Mononuclear cell (primary cell): ENCODE measurements at regions not wholly inside any gene's neighbourhood (a gene's known extent, or its start where the extent isn't known, plus 50 kb on each side); places are given as distances from the start of the nearest gene placed in this dataset.

ENCODE experiments used
- H3K27me3 ChIP-seq: 2 replicates; pipeline ENCODE4 v1.6.0; 2011; ENCODE audit warnings: low read length, control low read depth; ENCODE audit not compliant: insufficient read depth
- H3K4me1 ChIP-seq: 2 replicates; pipeline ENCODE4 v1.5.1; 2011; ENCODE audit warnings: mild to moderate bottlenecking, low read length, control low read depth; ENCODE audit not compliant: insufficient read depth
- H3K4me3 ChIP-seq: 2 replicates; pipeline ENCODE4 v1.5.1; 2011; ENCODE audit warnings: mild to moderate bottlenecking, low read length, moderate library complexity
- H3K9me3 ChIP-seq: 2 replicates; pipeline ENCODE4 v1.5.1; 2011; ENCODE audit warnings: low read depth, mild to moderate bottlenecking, control low read depth, low read length

DNA sequence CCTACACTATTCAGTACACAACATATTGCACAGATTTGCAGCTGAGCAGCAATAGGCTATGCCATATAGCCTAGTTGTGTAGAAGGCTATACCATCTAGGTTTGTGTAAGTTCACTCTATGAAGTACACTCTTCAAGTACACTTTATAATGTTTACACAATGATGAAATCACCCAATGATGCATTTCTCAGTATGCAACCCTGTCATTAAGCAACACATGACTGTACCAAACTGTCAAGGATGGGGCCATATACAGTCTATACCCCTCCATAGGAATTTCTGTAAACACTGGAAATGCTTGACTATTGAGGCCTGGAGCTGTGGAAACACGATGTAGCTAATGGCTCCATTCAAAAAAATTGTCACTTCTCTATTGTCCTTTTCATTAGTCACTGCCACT is 535.4 kb downstream of the EPM2A start:
- Histone ChIP-seq H3K27me3 (no peaks in the 10 kb centered on the region), H3K9me3 (no peaks in the 10 kb centered on the region), H3K4me3 (no peak overlapping the region), H3K4me1 (no peaks in the 10 kb centered on the region)

- H3K4me1 ChIP-seq, result no peaks in the 10 kb centered on the region
- H3K9me3 ChIP-seq, result no peaks in the 10 kb centered on the region
- no peaks in the 10 kb centered on the region for H3K27me3 ChIP-seq
- H3K4me3 ChIP-seq, result no peak overlapping the region
These were observed 531.0 kb downstream of the EPM2A start for GRCh38 chr6:145204301-145204700.

GRCh38 chr6:145206247-145206907 is 528.9 kb downstream of the EPM2A start:
- Histone ChIP-seq H3K4me1 (no peaks in the 10 kb centered on the region), H3K4me3 (no peak overlapping the region), H3K9me3 (no peaks in the 10 kb centered on the region), H3K27me3 (no peaks in the 10 kb centered on the region)

GRCh38 chr6:145208474-145208873 is 526.8 kb downstream of the EPM2A start:
- Histone ChIP-seq H3K9me3 (no peaks in the 10 kb centered on the region), H3K4me1 (no peaks in the 10 kb centered on the region), H3K4me3 (no peak overlapping the region), H3K27me3 (no peaks in the 10 kb centered on the region)

- no peaks in the 10 kb centered on the region for H3K9me3 ChIP-seq
- no peak overlapping the region for H3K4me3 ChIP-seq
- H3K27me3 ChIP-seq, result no peaks in the 10 kb centered on the region
- H3K4me1 ChIP-seq, result no peaks in the 10 kb centered on the region
These were observed 526.0 kb downstream of the EPM2A start for GRCh38 chr6:145209272-145209671.

DNA sequence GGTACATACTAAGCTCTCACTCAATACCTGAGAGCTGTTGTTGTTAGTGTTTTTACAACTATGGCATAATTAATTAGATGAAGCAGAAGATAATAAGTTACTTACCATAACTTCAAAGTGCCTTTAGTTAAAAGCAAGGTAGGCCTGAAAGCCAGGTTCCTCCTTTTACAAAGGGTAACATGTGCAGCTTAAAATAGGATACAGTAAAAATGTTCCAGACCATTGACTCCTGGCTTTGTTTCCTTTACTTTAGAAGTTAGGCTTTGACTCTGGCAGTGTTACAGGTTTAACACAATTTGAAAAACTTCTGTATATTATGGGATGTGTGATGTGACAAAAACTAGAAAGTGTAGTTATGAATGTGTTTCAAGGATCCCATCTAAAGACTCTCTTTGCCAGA is 522.5 kb downstream of the EPM2A start:
- H3K9me3 ChIP-seq, result no peaks in the 10 kb centered on the region
- H3K27me3 ChIP-seq, result peaks cover 2% of the 10 kb centered on the region
- no peaks in the 10 kb centered on the region for H3K4me1 ChIP-seq
- H3K4me3 ChIP-seq, result no peak overlapping the region

GRCh38 chr6:145213614-145214013 is 521.7 kb downstream of the EPM2A start:
- no peaks in the 10 kb centered on the region for H3K4me1 ChIP-seq
- peaks cover 2% of the 10 kb centered on the region for H3K27me3 ChIP-seq

DNA sequence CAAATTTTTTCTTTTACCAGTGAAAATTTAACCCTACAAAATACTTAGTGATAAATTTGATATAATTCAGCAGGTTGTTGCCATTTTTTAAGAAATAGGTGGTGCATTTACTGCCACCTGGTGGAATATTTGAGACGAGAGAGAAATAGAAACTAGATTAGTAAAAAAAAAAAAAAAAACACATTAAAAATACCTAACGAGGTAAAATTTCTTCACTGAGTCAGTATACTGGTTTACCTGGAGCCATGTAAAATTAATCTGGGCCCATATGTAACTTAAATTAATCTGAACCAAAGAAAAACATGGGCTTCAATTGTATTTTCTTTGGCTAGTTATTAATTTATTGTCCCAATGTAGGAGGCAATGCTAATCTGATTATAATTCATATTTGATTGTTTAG is 520.8 kb downstream of the EPM2A start:
- H3K27me3 ChIP-seq, result peaks cover 2% of the 10 kb centered on the region
- no peaks in the 10 kb centered on the region for H3K9me3 ChIP-seq
- H3K4me1 ChIP-seq, result no peaks in the 10 kb centered on the region
- H3K4me3 ChIP-seq, result no peak overlapping the region

More at GRCh38 chr6:145213614-145214013, 521.7 kb downstream of the EPM2A start:
- no peak overlapping the region for H3K4me3 ChIP-seq
- no peaks in the 10 kb centered on the region for H3K9me3 ChIP-seq

- no peaks in the 10 kb centered on the region for H3K9me3 ChIP-seq
- H3K4me3 ChIP-seq, result no peak overlapping the region
- H3K27me3 ChIP-seq, result no peaks in the 10 kb centered on the region
- no peaks in the 10 kb centered on the region for H3K4me1 ChIP-seq
These were observed 510.9 kb downstream of the EPM2A start for GRCh38 chr6:145224450-145224849.

DNA sequence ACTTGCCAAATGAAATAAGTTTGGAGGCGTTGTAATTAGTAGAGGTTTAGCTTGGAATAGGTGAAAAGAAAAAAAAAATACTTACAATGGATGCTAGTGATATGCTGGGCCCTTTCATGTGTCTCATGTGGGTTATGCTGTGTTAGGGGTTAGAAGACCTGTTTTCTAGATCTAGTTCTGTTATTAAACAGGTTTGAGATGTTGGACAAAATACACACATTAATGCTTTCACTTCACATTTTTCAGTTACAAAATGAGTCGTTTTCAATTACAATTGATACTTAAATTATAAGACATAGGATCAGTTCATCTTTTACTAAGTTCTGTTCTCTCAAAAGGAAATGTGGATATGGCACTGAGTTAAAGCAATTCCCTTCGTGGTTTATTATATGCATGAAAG is 509.8 kb downstream of the EPM2A start:
- Histone ChIP-seq H3K4me1 (no peaks in the 10 kb centered on the region), H3K9me3 (no peaks in the 10 kb centered on the region), H3K4me3 (no peak overlapping the region), H3K27me3 (no peaks in the 10 kb centered on the region)

- Histone ChIP-seq H3K9me3 (no peaks in the 10 kb centered on the region), H3K4me1 (no peaks in the 10 kb centered on the region), H3K4me3 (no peak overlapping the region), H3K27me3 (no peaks in the 10 kb centered on the region)
These were observed 507.7 kb downstream of the EPM2A start for GRCh38 chr6:145227593-145227992.

GRCh38 chr6:145228962-145229582 is 506.2 kb downstream of the EPM2A start:
- no peaks in the 10 kb centered on the region for H3K9me3 ChIP-seq
- no peak overlapping the region for H3K4me3 ChIP-seq
- no peaks in the 10 kb centered on the region for H3K27me3 ChIP-seq
- H3K4me1 ChIP-seq, result no peaks in the 10 kb centered on the region

GRCh38 chr6:145233955-145234354 is 501.4 kb downstream of the EPM2A start:
- H3K9me3 ChIP-seq, result no peaks in the 10 kb centered on the region
- H3K27me3 ChIP-seq, result no peaks in the 10 kb centered on the region
- H3K4me3 ChIP-seq, result no peak overlapping the region
- H3K4me1 ChIP-seq, result no peaks in the 10 kb centered on the region

- H3K27me3 ChIP-seq, result no peaks in the 10 kb centered on the region
- H3K4me3 ChIP-seq, result no peak overlapping the region
- H3K4me1 ChIP-seq, result no peaks in the 10 kb centered on the region
- no peaks in the 10 kb centered on the region for H3K9me3 ChIP-seq
These were observed 500.1 kb downstream of the EPM2A start for GRCh38 chr6:145235207-145235606.

DNA sequence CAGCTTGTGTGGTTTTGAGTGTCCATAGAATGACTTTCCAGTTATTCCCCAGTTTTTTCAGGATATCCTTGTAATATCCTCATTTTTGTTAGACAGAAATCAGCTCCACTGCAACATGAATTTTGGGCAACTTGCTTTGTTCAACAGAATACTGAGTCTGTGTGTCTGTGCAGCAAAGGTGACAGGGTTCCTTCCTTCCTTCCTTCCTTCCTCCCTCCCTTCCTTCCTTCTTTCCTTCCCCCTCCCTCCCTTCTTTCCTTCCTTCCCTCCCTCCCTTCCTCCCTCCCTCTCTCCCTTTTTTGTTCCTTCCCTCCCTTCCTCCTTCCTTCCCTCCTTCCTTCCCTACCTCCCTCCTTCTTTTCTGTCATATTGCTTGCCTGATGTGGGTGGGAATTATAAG is 496.5 kb downstream of the EPM2A start:
- H3K9me3 ChIP-seq, result no peaks in the 10 kb centered on the region
- no peak overlapping the region for H3K4me3 ChIP-seq
- no peaks in the 10 kb centered on the region for H3K4me1 ChIP-seq
- H3K27me3 ChIP-seq, result no peaks in the 10 kb centered on the region

DNA sequence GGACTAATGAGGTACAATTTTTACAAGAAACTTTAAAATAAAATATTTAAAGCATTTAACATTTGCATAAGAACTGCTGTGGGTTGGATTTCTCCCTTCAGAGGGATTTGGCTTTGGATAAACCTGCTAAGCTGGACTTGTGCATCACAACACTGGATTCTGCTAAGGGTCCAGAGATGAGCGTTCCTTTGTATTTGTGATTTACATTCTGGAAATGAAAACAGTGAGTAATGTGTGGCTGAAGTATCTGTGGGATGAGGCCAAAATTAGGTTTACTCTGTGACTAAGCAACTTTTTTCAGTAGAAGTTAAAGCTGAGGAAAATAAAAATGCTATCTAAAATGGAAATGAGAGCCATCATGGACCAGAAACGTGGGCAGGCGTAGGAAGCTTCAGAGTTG is 494.3 kb downstream of the EPM2A start:
- H3K27me3 ChIP-seq, result no peaks in the 10 kb centered on the region

More for the DNA sequence above, 494.3 kb downstream of the EPM2A start:
- no peak overlapping the region for H3K4me3 ChIP-seq
- no peaks in the 10 kb centered on the region for H3K9me3 ChIP-seq
- no peaks in the 10 kb centered on the region for H3K4me1 ChIP-seq
